Stimulated activated CD4-positive, alpha-beta T cell treated with anti-CD3 and anti-CD28 coated beads, Interleukin-2, amount 100 ng/mL, for 4 hours (primary cell): ENCODE measurements at regions not wholly inside any gene's neighbourhood (a gene's known extent, or its start where the extent isn't known, plus 50 kb on each side); places are given as distances from the start of the nearest gene placed in this dataset.
"Not testable (repeated sequence)": the region's sequence is repeated elsewhere in the genome, so short reads cannot be mapped to it uniquely, and the experiment has no call there.

Experiments
- DNase-seq: peaks from one replicate; pipeline ENCODE4 v3.0.0-alpha.2; 2020; ENCODE audit warnings: low read depth

- no peak for DNase-seq
These were observed 342.6 kb downstream of the TCERG1L start for GRCh38 chr10:130968964-130969363.

GRCh38 chr10:130969700-130970099, 341.8 kb downstream of the TCERG1L start:
- DNase-seq, result no peak

GRCh38 chr10:130970341-130971122, 341.0 kb downstream of the TCERG1L start:
- DNase-seq, result no peak

- DNase-seq, result no peak
These were observed 340.4 kb downstream of the TCERG1L start for GRCh38 chr10:130971123-130971435.

GRCh38 chr10:130973127-130973839, 338.2 kb downstream of the TCERG1L start:
- no peak for DNase-seq

- DNase-seq, result no peak
These were observed 337.4 kb downstream of the TCERG1L start for GRCh38 chr10:130974166-130974565.

- DNase-seq, result not testable (repeated sequence)
These were observed 336.2 kb downstream of the TCERG1L start for GRCh38 chr10:130975351-130975750.

GRCh38 chr10:130982802-130983201, 328.7 kb downstream of the TCERG1L start:
- no peak for DNase-seq

GRCh38 chr10:130983749-130984148, 327.8 kb downstream of the TCERG1L start:
- no peak for DNase-seq

GRCh38 chr10:130984686-130985085, 326.8 kb downstream of the TCERG1L start:
- no peak for DNase-seq

- no peak for DNase-seq
These were observed 326.3 kb downstream of the TCERG1L start for GRCh38 chr10:130985158-130985753.

GRCh38 chr10:130986846-130987245, 324.7 kb downstream of the TCERG1L start:
- DNase-seq, result no peak

- DNase-seq, result no peak
These were observed 324.1 kb downstream of the TCERG1L start for GRCh38 chr10:130987401-130987800.

GRCh38 chr10:130989670-130990232, 321.8 kb downstream of the TCERG1L start:
- DNase-seq, result no peak

- no peak for DNase-seq
These were observed 321.0 kb downstream of the TCERG1L start for GRCh38 chr10:130990486-130990885.

- DNase-seq, result no peak
These were observed 318.6 kb downstream of the TCERG1L start for GRCh38 chr10:130992802-130993523.

- no peak for DNase-seq
These were observed 317.9 kb downstream of the TCERG1L start for GRCh38 chr10:130993612-130994011.

GRCh38 chr10:130994191-130994590, 317.3 kb downstream of the TCERG1L start:
- DNase-seq, result no peak

GRCh38 chr10:130994845-130995244, 316.7 kb downstream of the TCERG1L start:
- DNase-seq, result no peak

GRCh38 chr10:130997267-130998045, 314.1 kb downstream of the TCERG1L start:
- no peak for DNase-seq

- no peak for DNase-seq
These were observed 313.5 kb downstream of the TCERG1L start for GRCh38 chr10:130998046-130998435.
